HUDEP-2 (cell line): ENCODE measurements at regions not wholly inside any gene's neighbourhood (a gene's known extent, or its start where the extent isn't known, plus 50 kb on each side); places are given as distances from the start of the nearest gene placed in this dataset.
"Not testable (repeated sequence)": the region's sequence is repeated elsewhere in the genome, so short reads cannot be mapped to it uniquely, and the experiment has no call there.

Source experiments
- DNase-seq, 76 experiments: peaks; one replicate each; lab custom pipeline; 2025; ENCODE audit not compliant: unreplicated experiment in 76 of 76; lab: John Stamatoyannopoulos, UW

GRCh38 chr7:106747301-106747700, 86.3 kb upstream of the CCDC71L start:
- DNase-seq: not testable (repeated sequence)

GRCh38 chr7:106747804-106748203, 86.8 kb upstream of the CCDC71L start:
- DNase-seq: no peak

- no peak for DNase-seq
Measured at GRCh38 chr7:106749165-106749564, 88.2 kb upstream of the CCDC71L start.

GRCh38 chr7:106750773-106751172, 89.8 kb upstream of the CCDC71L start:
- no peak for DNase-seq

GRCh38 chr7:106752367-106752766, 91.4 kb upstream of the CCDC71L start:
- DNase-seq: no peak

- not testable (repeated sequence) for DNase-seq
Measured at GRCh38 chr7:106755024-106755423, 94.1 kb upstream of the CCDC71L start.

GRCh38 chr7:106755641-106756040, 94.7 kb upstream of the CCDC71L start:
- no peak for DNase-seq

GRCh38 chr7:106756071-106756470, 95.1 kb upstream of the CCDC71L start:
- no peak for DNase-seq

GRCh38 chr7:106756884-106757283, 95.9 kb upstream of the CCDC71L start:
- DNase-seq: no peak

- peak in 7 of 76 experiments; percentile 6 to 47 (median 27) for DNase-seq
Measured at GRCh38 chr7:106757846-106758245, 96.9 kb upstream of the CCDC71L start.

- DNase-seq: not testable (repeated sequence)
Measured at GRCh38 chr7:106762845-106763244, 101.9 kb upstream of the CCDC71L start.

GRCh38 chr7:106763717-106764116, 101.4 kb upstream of the PIK3CG start:
- DNase-seq: no peak

- no peak for DNase-seq
Measured at GRCh38 chr7:106765727-106766355, 99.2 kb upstream of the PIK3CG start.

GRCh38 chr7:106766551-106766950, 98.5 kb upstream of the PIK3CG start:
- DNase-seq: no peak

- no peak for DNase-seq
Measured at GRCh38 chr7:106767078-106767477, 98.0 kb upstream of the PIK3CG start.

- DNase-seq: no peak
Measured at GRCh38 chr7:106767498-106768323, 97.4 kb upstream of the PIK3CG start.

GRCh38 chr7:106768324-106768751, 96.7 kb upstream of the PIK3CG start:
- no peak for DNase-seq

- DNase-seq: no peak
Measured at GRCh38 chr7:106770191-106770590, 94.9 kb upstream of the PIK3CG start.

- DNase-seq: no peak
Measured at GRCh38 chr7:106772655-106773108, 92.4 kb upstream of the PIK3CG start.

- DNase-seq: no peak
Measured at GRCh38 chr7:106773228-106773627, 91.9 kb upstream of the PIK3CG start.

GRCh38 chr7:106773721-106774120, 91.4 kb upstream of the PIK3CG start:
- DNase-seq: no peak

GRCh38 chr7:106774213-106774767, 90.8 kb upstream of the PIK3CG start:
- no peak for DNase-seq
